RWPE2 (cell line): ENCODE measurements at regions not wholly inside any gene's neighbourhood (a gene's known extent, or its start where the extent isn't known, plus 50 kb on each side); places are given as distances from the start of the nearest gene placed in this dataset.

Experiments used
- ATAC-seq: fragments of 200-7000 bp; cut with Tn5 transposase; 3 replicates; pipeline ENCODE4 v1.9.1; 2021; ENCODE audit warnings: low read depth
- DNase-seq: peaks from one replicate; pipeline ENCODE4 v3.0.0-alpha.2; 2020; ENCODE audit warnings: low spot score
- H3K27ac ChIP-seq: fragments of 450-650 bp; 2 replicates; pipeline ENCODE4 v1.5.1; 2017; ENCODE audit warnings: mild to moderate bottlenecking; ENCODE audit not compliant: poor library complexity, severe bottlenecking
- H3K27me3 ChIP-seq: fragments of 250-450 bp; sonication (Bioruptor Pico); 2 replicates; pipeline ENCODE4 v1.5.1; 2021; ENCODE audit warnings: mild to moderate bottlenecking, moderate library complexity; ENCODE audit not compliant: insufficient read depth, poor library complexity, severe bottlenecking
- H3K36me3 ChIP-seq: fragments of 250-450 bp; sonication (Bioruptor Pico); 2 replicates; pipeline ENCODE4 v1.5.1; 2020; ENCODE audit warnings: low read depth, mild to moderate bottlenecking, moderate library complexity
- H3K4me1 ChIP-seq: fragments of 250-450 bp; sonication (Bioruptor Pico); 2 replicates; pipeline ENCODE4 v1.5.1; 2021; ENCODE audit warnings: mild to moderate bottlenecking, moderate library complexity; ENCODE audit not compliant: insufficient read depth, poor library complexity, severe bottlenecking
- H3K4me3 ChIP-seq: fragments of 250-450 bp; sonication (Bioruptor Pico); 2 replicates; pipeline ENCODE4 v1.5.1; 2021; ENCODE audit warnings: mild to moderate bottlenecking, moderate library complexity; ENCODE audit not compliant: severe bottlenecking
- H3K9me3 ChIP-seq: fragments of 250-450 bp; sonication (Bioruptor Pico); 2 replicates; pipeline ENCODE4 v1.5.1; 2021; ENCODE audit warnings: mild to moderate bottlenecking, moderate library complexity; ENCODE audit not compliant: severe bottlenecking
- CTCF ChIP-seq: fragments of 450-650 bp; IDR thresholded peaks from one replicate; pipeline ENCODE4 v1.5.1; 2017; ENCODE audit warnings: mild to moderate bottlenecking, moderate library complexity; ENCODE audit not compliant: poor library complexity, severe bottlenecking

GRCh38 chr14:71451501-71451900 is 480.7 kb upstream of the RGS6 start:
- no peaks in the 10 kb centered on the region for H3K27me3 ChIP-seq
- peak; percentile 67 for ATAC-seq
- no peak for DNase-seq
- H3K4me1 ChIP-seq = peaks cover 60% of the 10 kb centered on the region
- no peak for TF ChIP-seq CTCF
- H3K9me3 ChIP-seq = no peaks in the 10 kb centered on the region
- H3K36me3 ChIP-seq = peaks cover 9% of the 10 kb centered on the region; the same call in 1 of the 2 replicates
- H3K4me3 ChIP-seq = no peak overlapping the region
- H3K27ac ChIP-seq = peak overlapping the region; percentile 72

GRCh38 chr14:71452539-71452938 is 479.7 kb upstream of the RGS6 start:
- peak overlapping the region; percentile 72 for H3K27ac ChIP-seq
- ATAC-seq (no peak), DNase-seq (no peak)
- no peaks in the 10 kb centered on the region for H3K27me3 ChIP-seq
- H3K9me3 ChIP-seq = no peaks in the 10 kb centered on the region
- peaks cover 60% of the 10 kb centered on the region for H3K4me1 ChIP-seq
- no peak for TF ChIP-seq CTCF
- peaks cover 9% of the 10 kb centered on the region; the same call in 1 of the 2 replicates for H3K36me3 ChIP-seq
- no peak overlapping the region for H3K4me3 ChIP-seq

- ATAC-seq = no peak
- H3K27me3 ChIP-seq = no peaks in the 10 kb centered on the region
- peak overlapping the region; percentile 72 for H3K27ac ChIP-seq
- H3K4me1 ChIP-seq = peaks cover 60% of the 10 kb centered on the region
- TF ChIP-seq CTCF = no peak
- H3K4me3 ChIP-seq = no peak overlapping the region
- DNase-seq = no peak
- H3K9me3 ChIP-seq = no peaks in the 10 kb centered on the region
- peaks cover 9% of the 10 kb centered on the region; the same call in 1 of the 2 replicates for H3K36me3 ChIP-seq
Observed at GRCh38 chr14:71452987-71453386, 479.2 kb upstream of the RGS6 start.

GRCh38 chr14:71454010-71454409 is 478.2 kb upstream of the RGS6 start:
- Histone ChIP-seq H3K4me3 (no peak overlapping the region), H3K9me3 (no peaks in the 10 kb centered on the region), H3K36me3 (peaks cover 9% of the 10 kb centered on the region; the same call in 1 of the 2 replicates), H3K27me3 (no peaks in the 10 kb centered on the region), H3K4me1 (peaks cover 57% of the 10 kb centered on the region), H3K27ac (peak overlapping the region; percentile 26)
- TF ChIP-seq CTCF = no peak
- ATAC-seq (no peak), DNase-seq (no peak)

- Histone ChIP-seq H3K36me3 (peaks cover 9% of the 10 kb centered on the region; the same call in 1 of the 2 replicates), H3K9me3 (no peaks in the 10 kb centered on the region), H3K4me3 (no peak overlapping the region), H3K27ac (peak overlapping the region; percentile 26), H3K27me3 (no peaks in the 10 kb centered on the region), H3K4me1 (peaks cover 53% of the 10 kb centered on the region)
- no peak for DNase-seq
- TF ChIP-seq CTCF = no peak
- peak; percentile 22; the same call in 2 of the 3 replicates for ATAC-seq
Observed at GRCh38 chr14:71454513-71455332, 477.5 kb upstream of the RGS6 start.
